ENCODE measurements at regions not wholly inside any gene's neighbourhood (a gene's known extent, or its start where the extent isn't known, plus 50 kb on each side); places are given as distances from the start of the nearest gene placed in this dataset.

DNA sequence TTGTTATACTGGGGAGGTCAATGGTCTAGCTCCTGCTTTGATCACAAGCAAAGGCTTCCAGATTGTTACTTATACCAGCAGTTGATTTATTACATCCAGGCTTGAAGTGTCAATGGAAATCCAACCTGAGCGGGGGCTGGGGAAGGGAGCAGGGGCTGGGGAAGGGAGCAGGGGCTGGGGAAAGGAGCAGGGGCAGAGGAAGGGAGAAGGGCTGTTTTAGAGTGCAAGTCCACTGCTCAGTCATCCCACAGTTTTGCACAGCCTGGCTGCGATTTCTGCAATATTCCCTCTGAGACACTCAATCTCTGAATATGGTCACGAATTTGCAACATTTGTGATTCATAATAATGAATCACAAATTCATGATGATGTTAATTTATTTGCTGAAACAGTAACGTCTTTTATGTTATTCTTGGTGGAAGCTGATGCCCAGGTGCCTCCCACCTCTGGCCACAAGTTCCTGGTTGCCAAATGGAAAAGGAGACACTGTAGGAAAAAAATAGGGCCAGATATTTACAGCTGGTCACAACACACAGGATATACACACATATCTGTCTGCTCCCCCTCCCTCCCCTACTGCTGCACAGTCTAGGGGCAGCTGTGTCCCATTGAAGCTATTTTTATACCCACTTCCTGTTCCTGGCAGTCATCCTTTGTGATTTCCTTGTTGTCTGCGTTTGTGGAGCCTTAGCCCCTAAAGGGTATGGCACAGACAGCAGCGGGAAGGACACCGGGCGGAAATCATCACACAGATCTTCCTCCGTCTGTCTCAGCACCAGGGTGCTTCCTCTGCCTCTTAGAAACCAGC is 325.1 kb downstream of the GADD45G start:
- Histone ChIP-seq H3K27me3 (ENCODE audit: low read length) (no peaks in the 10 kb centered on the region), H3F3A (ENCODE audit: insufficient read depth) (no peaks in the 10 kb centered on the region), H3K79me2 (ENCODE audit: insufficient read depth, low read length) (no peaks in the 10 kb centered on the region), H4K20me1 (ENCODE audit: low read depth, low read length) (no peaks in the 10 kb centered on the region), H3K4me2 (ENCODE audit: low read depth, low read length, poor library complexity, severe bottlenecking) (no peak overlapping the region), H3K9me3 (ENCODE audit: insufficient read depth, low read length) (no peaks in the 10 kb centered on the region), H2AFZ (ENCODE audit: low read depth, low read length, severe bottlenecking) (no peak overlapping the region), H3K4me3 (ENCODE audit: insufficient read depth, low read length, poor library complexity, severe bottlenecking) (no peak overlapping the region), H3K9me2 (replicated peaks; ENCODE audit: insufficient read depth, low read length) (no peaks in the 10 kb centered on the region), H3K9ac (ENCODE audit: low read length) (no peak overlapping the region), H3K27ac (ENCODE audit: low read depth, low read length) (no peak overlapping the region), H3K36me3 (ENCODE audit: low read length) (no peaks in the 10 kb centered on the region)
- no peak for TF ChIP-seq EZH2phosphoT487 (conservative IDR thresholded peaks at IDR 0.05; ENCODE audit: low read length)
- TF ChIP-seq, protein P1, sequence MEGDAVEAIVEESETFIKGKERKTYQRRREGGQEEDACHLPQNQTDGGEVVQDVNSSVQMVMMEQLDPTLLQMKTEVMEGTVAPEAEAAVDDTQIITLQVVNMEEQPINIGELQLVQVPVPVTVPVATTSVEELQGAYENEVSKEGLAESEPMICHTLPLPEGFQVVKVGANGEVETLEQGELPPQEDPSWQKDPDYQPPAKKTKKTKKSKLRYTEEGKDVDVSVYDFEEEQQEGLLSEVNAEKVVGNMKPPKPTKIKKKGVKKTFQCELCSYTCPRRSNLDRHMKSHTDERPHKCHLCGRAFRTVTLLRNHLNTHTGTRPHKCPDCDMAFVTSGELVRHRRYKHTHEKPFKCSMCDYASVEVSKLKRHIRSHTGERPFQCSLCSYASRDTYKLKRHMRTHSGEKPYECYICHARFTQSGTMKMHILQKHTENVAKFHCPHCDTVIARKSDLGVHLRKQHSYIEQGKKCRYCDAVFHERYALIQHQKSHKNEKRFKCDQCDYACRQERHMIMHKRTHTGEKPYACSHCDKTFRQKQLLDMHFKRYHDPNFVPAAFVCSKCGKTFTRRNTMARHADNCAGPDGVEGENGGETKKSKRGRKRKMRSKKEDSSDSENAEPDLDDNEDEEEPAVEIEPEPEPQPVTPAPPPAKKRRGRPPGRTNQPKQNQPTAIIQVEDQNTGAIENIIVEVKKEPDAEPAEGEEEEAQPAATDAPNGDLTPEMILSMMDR (IDR thresholded peaks at IDR 0.05; ENCODE audit: insufficient read depth, low read length, poor library complexity, severe bottlenecking): no peak

DNA sequence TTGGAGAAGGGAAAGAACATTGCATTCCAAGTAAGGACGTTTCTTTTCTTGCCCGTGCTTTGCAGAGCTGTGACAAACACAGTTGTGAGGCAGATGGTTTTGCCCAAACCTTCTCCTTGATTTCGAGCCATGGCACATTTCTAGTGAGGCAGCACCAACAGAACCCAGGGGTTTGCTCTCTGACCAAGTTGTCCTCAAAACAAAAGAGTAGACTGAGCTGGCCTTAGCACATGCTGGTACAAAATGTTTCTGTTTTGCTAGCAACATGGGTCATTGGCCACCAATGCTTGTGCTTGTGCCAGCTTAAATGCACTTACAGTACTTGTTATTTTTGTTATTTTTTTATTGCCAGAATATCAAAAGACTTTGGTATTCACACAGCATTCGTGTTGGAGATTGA is 328.8 kb downstream of the GADD45G start:
- Histone ChIP-seq H4K20me1 (ENCODE audit: low read depth, low read length) (no peaks in the 10 kb centered on the region), H3K9me3 (ENCODE audit: insufficient read depth, low read length) (no peaks in the 10 kb centered on the region), H3F3A (ENCODE audit: insufficient read depth) (no peaks in the 10 kb centered on the region), H3K79me2 (ENCODE audit: insufficient read depth, low read length) (no peaks in the 10 kb centered on the region), H3K9ac (ENCODE audit: low read length) (no peak overlapping the region), H3K9me2 (replicated peaks; ENCODE audit: insufficient read depth, low read length) (no peaks in the 10 kb centered on the region), H2AFZ (ENCODE audit: low read depth, low read length, severe bottlenecking) (no peak overlapping the region), H3K36me3 (ENCODE audit: low read length) (no peaks in the 10 kb centered on the region), H3K27me3 (ENCODE audit: low read length) (no peaks in the 10 kb centered on the region), H3K4me3 (ENCODE audit: insufficient read depth, low read length, poor library complexity, severe bottlenecking) (no peak overlapping the region), H3K27ac (ENCODE audit: low read depth, low read length) (no peak overlapping the region), H3K4me2 (ENCODE audit: low read depth, low read length, poor library complexity, severe bottlenecking) (no peak overlapping the region)
- TF ChIP-seq EZH2phosphoT487 (conservative IDR thresholded peaks at IDR 0.05; ENCODE audit: low read length): no peak
- TF ChIP-seq, protein P1 (IDR thresholded peaks at IDR 0.05; ENCODE audit: insufficient read depth, low read length, poor library complexity, severe bottlenecking): no peak

DNA sequence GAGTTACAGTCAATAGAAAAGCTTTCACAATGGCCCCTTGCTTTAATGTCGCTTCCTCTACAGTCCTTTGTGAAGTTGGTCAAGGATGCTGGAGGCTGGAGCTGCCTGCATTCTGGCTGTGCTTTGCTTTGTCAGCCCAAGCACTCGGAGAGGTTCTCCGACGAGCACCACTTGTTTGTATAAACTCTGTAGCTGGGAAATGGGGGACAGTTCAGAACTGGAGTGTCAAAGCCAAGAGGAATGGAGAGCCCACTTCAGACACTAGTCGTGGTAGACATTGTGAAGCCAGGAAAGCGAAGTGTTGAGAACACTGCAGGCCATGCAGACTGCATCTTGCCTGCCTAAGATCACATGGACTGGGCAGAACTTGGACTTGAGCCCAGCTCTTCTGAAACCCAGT is 330.3 kb downstream of the GADD45G start:
- no peaks in the 10 kb centered on the region for H3K79me2 ChIP-seq (ENCODE audit: insufficient read depth, low read length)
- no peaks in the 10 kb centered on the region for H3K9me3 ChIP-seq (ENCODE audit: insufficient read depth, low read length)
- no peaks in the 10 kb centered on the region for H4K20me1 ChIP-seq (ENCODE audit: low read depth, low read length)
- H3K27ac ChIP-seq (ENCODE audit: low read depth, low read length): no peak overlapping the region
- H3K9ac ChIP-seq (ENCODE audit: low read length): no peak overlapping the region
- TF ChIP-seq, protein P1 (IDR thresholded peaks at IDR 0.05; ENCODE audit: insufficient read depth, low read length, poor library complexity, severe bottlenecking): no peak
- TF ChIP-seq EZH2phosphoT487 (conservative IDR thresholded peaks at IDR 0.05; ENCODE audit: low read length): no peak
- H3K9me2 ChIP-seq (replicated peaks; ENCODE audit: insufficient read depth, low read length): no peaks in the 10 kb centered on the region
- no peaks in the 10 kb centered on the region for H3F3A ChIP-seq (ENCODE audit: insufficient read depth)
- no peak overlapping the region for H2AFZ ChIP-seq (ENCODE audit: low read depth, low read length, severe bottlenecking)
- H3K4me2 ChIP-seq (ENCODE audit: low read depth, low read length, poor library complexity, severe bottlenecking): no peak overlapping the region
- H3K27me3 ChIP-seq (ENCODE audit: low read length): no peaks in the 10 kb centered on the region
- no peak overlapping the region for H3K4me3 ChIP-seq (ENCODE audit: insufficient read depth, low read length, poor library complexity, severe bottlenecking)
- no peaks in the 10 kb centered on the region for H3K36me3 ChIP-seq (ENCODE audit: low read length)

All from SU-DHL-6 (cell line).